HL-60/S4 treated with retinoic acid at 250 ng/mL for 4 days and 3 days (cell line): ENCODE measurements at regions not wholly inside any gene's neighbourhood (a gene's known extent, or its start where the extent isn't known, plus 50 kb on each side); places are given as distances from the start of the nearest gene placed in this dataset.
"Not testable (repeated sequence)": the region's sequence is repeated elsewhere in the genome, so short reads cannot be mapped to it uniquely, and the experiment has no call there.

ENCODE experiments used
- in situ Hi-C: fragments of 300-500 bp; cut with MboI; formaldehyde crosslinking; loops from 2 replicates; pipeline ENCODE4 v1.7.0; 2022; ENCODE audit warnings: low sequenced_read_pairs

DNA sequence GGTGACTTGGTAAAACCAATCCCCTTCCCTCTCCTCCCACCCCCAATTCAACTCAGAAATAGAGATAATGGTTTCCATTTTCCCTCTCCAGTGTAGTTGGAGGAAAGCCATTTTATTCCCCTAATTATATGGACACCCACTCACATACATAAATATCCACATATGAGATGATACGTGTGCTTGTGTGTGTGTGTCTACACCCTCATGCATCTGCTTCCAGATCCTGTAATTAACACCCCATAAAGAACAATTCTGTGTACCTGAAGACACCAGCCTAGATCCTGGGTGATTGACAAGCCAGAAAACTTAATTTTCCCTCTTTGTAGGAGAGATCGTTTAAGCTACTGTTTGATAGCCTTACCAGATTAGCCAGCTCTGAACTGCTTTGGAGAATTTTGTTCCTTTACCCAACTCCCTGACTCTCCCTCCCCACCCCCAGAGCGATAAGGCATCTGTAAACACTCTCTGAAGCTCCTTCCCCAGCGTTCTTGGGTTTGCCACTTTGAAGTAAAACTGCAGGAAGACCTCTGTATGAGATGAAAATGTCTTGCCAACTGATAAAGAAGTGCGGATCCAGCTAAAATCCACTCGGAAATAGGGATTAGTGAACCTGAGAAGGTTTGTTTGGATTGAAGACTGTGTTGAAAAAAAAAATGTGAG lies 175.7 kb downstream of the RGS9 start:
- in situ Hi-C loops = no loop called here

DNA sequence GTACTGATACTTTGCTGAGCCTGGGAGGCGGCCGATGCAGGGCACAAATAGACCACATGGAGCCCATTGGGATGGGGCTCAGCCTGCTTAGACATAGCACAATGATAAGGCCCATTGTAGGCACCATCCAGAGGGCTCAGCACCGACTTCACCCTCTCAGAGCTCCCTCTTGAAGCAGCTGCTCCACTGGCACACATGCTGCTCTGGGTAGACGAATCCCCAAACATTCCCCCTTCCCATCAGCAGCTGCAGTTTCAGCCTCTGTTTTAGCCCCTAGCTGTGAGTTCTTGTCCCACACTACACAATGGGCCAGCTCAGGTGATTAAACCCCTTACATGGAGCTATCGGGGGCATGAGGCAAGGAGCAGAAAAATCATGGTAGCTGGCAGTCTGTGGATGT lies 174.1 kb downstream of the RGS9 start:
- in situ Hi-C loops = no loop called here

DNA sequence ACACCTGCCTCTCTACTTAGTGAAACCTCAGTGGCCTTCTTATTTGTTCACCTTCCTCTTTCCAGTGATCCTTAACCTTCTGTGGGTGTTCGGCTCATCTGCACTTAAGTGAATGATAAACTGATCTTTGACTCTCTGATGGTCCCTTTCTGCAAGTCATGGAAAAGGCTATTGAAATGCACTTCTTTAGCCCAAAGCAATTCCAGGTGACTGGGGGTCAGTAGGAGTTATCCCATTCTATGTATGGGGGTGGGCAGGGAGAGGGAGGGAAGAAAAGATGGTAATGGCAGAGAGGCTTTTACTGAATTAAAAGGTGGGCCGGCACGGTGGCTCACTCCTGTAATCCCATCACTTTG lies 170.8 kb downstream of the RGS9 start:
- in situ Hi-C loops = no loop called here

- in situ Hi-C loops = no loop called here
These were observed 170.2 kb downstream of the RGS9 start for GRCh38 chr17:65307081-65307960.

- in situ Hi-C loops = no loop called here
These were observed 168.6 kb downstream of the RGS9 start for GRCh38 chr17:65305778-65306177.

GRCh38 chr17:65305116-65305515 lies 167.9 kb downstream of the RGS9 start:
- in situ Hi-C loops = no loop called here

- in situ Hi-C loops = not testable (repeated sequence)
These were observed 164.7 kb downstream of the RGS9 start for GRCh38 chr17:65301882-65302281.

DNA sequence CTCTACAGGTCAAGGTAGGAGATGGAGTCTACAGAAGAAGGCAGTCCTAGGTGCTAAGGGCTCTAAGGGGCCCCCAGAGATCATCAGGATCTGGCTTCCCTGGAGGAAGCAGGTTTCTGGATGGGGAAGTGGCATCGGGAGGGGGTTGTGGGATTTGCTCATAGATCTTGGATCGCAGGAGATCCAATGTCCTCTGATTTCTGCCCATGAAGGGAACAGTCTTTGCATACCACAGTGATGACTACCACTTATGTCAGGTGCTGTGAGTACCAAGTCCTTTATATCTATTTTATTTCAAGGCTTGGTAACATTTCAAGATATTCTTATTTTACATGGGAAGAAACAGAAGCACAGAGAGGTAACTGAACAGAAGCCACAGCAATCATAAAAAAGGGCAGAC lies 164.0 kb downstream of the RGS9 start:
- in situ Hi-C loops = no loop called here

DNA sequence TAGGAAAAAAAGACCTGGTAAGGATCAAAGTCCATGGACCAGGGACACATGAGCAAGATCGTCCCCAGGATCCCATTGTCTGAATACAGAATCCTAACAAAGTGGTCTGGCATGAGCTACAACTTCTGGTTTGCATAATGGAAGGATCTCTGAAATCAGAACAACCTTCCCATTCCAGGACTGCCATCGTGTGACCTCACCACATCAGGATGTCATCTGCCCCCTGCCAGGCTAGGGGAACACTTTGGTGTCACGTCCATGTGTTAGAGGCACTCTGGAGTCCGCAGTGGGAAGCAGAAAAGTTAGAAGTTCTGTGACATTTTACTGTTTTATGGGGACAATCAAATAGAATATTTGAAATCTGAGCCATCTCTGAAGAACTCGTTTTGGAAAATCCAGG lies 160.7 kb downstream of the RGS9 start:
- in situ Hi-C loops = loop anchor here (25.0 kb wide), 1 partner anchor 864 kb away; no protein-coding TSS in a partner anchor

DNA sequence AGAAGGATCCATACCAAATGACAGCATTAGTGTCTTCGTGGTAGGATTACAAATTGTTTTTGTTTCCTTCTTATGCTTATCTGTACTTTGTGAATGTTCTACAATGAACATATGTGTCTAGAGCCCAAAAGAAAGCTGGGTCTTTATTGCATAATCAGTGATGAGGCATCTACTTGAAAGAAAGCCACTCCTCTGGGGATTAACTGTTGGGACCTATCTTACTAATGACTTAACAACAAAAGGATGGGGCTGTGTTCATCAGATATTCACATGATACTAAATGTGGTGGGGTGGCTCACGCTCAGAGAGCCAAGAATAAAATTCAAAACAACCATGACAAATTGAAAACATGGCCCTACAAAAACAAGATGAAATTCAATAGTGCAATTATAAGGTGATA lies 160.2 kb downstream of the RGS9 start:
- in situ Hi-C loops = loop anchor here (25.0 kb wide), 1 partner anchor 865 kb away; no protein-coding TSS in a partner anchor

- in situ Hi-C loops = loop anchor here (25.0 kb wide), 1 partner anchor 868 kb away; no protein-coding TSS in a partner anchor
These were observed 157.1 kb downstream of the RGS9 start for GRCh38 chr17:65294181-65294719.

DNA sequence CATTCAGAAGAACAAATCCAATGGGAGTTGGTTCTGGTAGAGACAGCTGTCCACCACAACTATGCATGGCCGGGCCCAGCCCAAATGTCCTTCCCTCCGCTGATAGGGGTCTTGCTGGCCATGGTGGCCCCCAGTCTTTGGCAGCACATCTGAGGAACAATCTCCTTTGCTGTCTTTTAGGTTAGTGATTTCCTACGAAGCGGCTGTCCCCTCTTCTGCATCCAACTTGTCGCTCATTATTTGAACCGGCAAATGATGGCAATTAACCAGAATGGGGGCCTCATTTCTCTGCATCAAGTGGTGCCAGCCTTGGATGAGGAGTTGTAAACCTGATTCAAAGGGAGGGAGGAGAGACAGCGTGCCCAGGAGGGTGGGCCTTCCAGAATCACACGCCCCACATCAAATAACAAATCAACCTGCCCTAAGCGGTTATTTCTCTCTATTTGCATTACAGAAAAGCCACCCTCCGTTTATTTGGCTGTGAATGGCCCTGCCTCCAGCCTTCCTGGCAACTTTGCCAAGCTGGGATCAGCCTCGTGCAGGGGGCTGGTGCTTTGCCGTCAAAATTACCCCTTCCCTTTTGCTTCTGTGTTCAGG lies 156.5 kb downstream of the RGS9 start:
- in situ Hi-C loops = loop anchor here (25.0 kb wide), 1 partner anchor 869 kb away; no protein-coding TSS in a partner anchor

GRCh38 chr17:65292430-65292829 lies 155.3 kb downstream of the RGS9 start:
- in situ Hi-C loops = loop anchor here (25.0 kb wide), 1 partner anchor 870 kb away; no protein-coding TSS in a partner anchor

DNA sequence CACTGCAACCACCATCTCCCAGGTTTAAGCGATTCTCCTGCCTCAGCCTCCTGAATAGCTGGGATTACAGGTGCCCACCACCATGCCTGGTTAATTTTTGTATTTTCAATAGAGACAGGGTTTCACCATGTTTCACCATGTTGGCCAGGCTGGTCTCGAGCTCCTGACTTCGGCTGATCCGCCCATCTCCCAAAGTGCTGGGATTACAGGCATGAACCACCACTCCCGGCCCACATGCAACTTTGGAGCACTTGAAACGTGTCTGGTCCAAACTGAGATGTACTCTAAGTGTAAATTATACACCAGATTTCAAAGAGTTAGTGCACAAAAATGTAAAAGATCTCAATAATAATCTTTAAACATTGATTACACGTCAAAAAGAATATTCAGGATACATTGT lies 154.1 kb downstream of the RGS9 start:
- in situ Hi-C loops = loop anchor here (25.0 kb wide), 1 partner anchor 871 kb away; no protein-coding TSS in a partner anchor

DNA sequence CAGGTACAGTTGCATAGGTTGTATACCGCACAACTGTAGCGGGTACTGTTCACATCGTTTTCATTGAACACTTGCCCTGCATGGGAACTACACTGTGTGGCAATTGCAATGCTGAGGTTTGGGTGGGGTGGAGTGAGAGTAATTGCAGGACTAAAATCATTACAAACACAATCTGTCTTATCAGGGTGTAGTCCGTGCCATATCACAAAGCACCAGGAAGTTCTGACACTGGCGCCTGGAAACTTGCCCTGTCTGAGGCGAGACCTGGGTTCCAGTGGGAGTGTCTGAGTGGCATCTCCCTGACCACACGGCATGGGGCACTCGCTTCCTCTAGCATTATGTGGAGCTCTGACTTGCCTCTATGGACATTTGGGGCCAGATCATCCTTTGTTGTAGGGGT lies 153.4 kb downstream of the RGS9 start:
- in situ Hi-C loops = loop anchor here (25.0 kb wide), 1 partner anchor 872 kb away; no protein-coding TSS in a partner anchor

- in situ Hi-C loops = loop anchor here (25.0 kb wide), 1 partner anchor 872 kb away; no protein-coding TSS in a partner anchor
These were observed 152.9 kb downstream of the RGS9 start for GRCh38 chr17:65290056-65290455.

- in situ Hi-C loops = loop anchor here (25.0 kb wide), 1 partner anchor 875 kb away; no protein-coding TSS in a partner anchor
These were observed 149.9 kb downstream of the RGS9 start for GRCh38 chr17:65287040-65287439.

DNA sequence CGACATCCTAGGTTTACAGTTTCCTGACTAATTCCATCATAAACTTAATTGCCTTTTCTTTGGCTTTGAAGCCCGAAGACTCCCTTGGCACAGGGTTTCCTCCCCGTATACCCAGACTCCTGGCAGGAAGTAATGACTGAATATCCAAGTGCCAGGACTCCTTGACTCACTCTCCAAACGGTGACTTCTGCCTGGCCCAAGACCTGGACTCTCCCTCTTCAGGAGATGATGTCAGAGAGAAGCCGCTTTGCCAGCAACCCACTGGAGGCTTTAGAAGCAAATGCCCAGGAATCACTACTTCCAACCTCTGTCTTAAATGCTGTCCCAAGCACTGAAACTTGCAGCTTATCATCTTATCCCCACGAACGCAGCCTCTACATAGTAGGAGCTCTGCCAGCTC lies 146.5 kb downstream of the RGS9 start:
- in situ Hi-C loops = loop anchor here (25.0 kb wide), 1 partner anchor 879 kb away; no protein-coding TSS in a partner anchor

DNA sequence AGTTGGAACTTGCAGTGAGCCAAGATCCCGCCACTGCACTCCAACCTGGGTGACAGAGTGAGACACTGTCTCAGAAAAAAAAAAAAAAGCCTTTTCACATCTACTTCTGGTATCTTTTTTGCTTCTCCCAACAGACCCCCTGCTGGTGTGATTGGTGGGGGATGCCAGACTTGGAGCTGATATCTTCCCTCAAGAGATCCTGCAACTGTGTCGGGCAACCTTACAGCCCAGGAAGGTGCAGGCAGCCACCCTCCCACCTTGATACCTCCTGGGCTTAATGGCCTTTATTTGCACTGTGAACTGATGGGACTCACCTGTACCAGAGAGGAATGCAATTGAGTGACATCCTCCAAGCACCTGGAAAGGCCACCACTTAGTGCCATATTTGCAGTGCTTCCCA lies 142.3 kb downstream of the RGS9 start:
- in situ Hi-C loops = loop anchor here (25.0 kb wide), 1 partner anchor 883 kb away; no protein-coding TSS in a partner anchor

GRCh38 chr17:65278820-65279184 lies 141.6 kb downstream of the RGS9 start:
- in situ Hi-C loops = loop anchor here (25.0 kb wide), 1 partner anchor 883 kb away; no protein-coding TSS in a partner anchor
